ENCODE measurements at regions not wholly inside any gene's neighbourhood (a gene's known extent, or its start where the extent isn't known, plus 50 kb on each side); places are given as distances from the start of the nearest gene placed in this dataset.

DNA sequence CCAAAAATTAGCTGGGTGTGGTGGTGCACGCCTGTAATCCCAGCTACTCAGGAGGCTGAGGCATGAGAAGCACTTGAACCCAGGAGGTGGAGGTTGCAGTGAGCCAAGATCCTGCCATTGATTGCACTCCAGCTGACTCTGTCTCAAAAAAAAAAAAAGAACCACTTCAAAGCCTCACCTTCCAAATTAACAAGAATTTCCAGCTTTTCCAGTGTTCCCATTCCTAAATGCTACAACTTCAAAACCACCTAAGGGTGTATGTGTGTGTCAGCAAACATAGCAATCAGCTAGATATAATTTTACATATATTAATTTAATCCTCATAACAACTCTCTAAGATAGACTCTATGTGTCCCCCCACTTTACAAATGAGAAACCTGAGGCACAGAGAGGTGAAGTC, 512.5 kb upstream of the PROK2 start:
- TF ChIP-seq EZH2 (IDR thresholded peaks at IDR 0.05; ENCODE audit: low read depth) = no peak
- TF ChIP-seq, protein P1, sequence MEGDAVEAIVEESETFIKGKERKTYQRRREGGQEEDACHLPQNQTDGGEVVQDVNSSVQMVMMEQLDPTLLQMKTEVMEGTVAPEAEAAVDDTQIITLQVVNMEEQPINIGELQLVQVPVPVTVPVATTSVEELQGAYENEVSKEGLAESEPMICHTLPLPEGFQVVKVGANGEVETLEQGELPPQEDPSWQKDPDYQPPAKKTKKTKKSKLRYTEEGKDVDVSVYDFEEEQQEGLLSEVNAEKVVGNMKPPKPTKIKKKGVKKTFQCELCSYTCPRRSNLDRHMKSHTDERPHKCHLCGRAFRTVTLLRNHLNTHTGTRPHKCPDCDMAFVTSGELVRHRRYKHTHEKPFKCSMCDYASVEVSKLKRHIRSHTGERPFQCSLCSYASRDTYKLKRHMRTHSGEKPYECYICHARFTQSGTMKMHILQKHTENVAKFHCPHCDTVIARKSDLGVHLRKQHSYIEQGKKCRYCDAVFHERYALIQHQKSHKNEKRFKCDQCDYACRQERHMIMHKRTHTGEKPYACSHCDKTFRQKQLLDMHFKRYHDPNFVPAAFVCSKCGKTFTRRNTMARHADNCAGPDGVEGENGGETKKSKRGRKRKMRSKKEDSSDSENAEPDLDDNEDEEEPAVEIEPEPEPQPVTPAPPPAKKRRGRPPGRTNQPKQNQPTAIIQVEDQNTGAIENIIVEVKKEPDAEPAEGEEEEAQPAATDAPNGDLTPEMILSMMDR (conservative IDR thresholded peaks at IDR 0.05) = no peak
